OCI-LY1 (cell line): ENCODE measurements at regions not wholly inside any gene's neighbourhood (a gene's known extent, or its start where the extent isn't known, plus 50 kb on each side); places are given as distances from the start of the nearest gene placed in this dataset.

ENCODE experiments used
- H2AFZ ChIP-seq: fragments of 200-600 bp; sonication (generic), shearing (Covaris generic); 2 replicates; pipeline ENCODE4 v1.6.0; 2014; ENCODE audit warnings: antibody characterized with exemption, mild to moderate bottlenecking, low read length
- H3F3A ChIP-seq: fragments of 200-600 bp; sonication (generic), shearing (Covaris generic); 2 replicates; pipeline ENCODE4 v1.6.0; 2014; ENCODE audit warnings: mild to moderate bottlenecking, antibody characterized with exemption, low read length, moderate library complexity; ENCODE audit not compliant: insufficient read depth
- H3K27ac ChIP-seq: fragments of 200-600 bp; sonication (generic); 2 replicates; pipeline ENCODE4 v1.5.1; 2014; ENCODE audit warnings: low read length, mixed run types, mild to moderate bottlenecking, low read depth; ENCODE audit not compliant: poor library complexity, severe bottlenecking
- H3K27me3 ChIP-seq: fragments of 200-600 bp; sonication (generic); 2 replicates; pipeline ENCODE4 v1.6.0; 2014; ENCODE audit warnings: antibody characterized with exemption, mild to moderate bottlenecking, low read length, moderate library complexity; ENCODE audit not compliant: insufficient read depth
- H3K36me3 ChIP-seq: fragments of 200-600 bp; sonication (generic); 2 replicates; pipeline ENCODE4 v1.6.1; 2014; ENCODE audit warnings: mild to moderate bottlenecking, antibody characterized with exemption, low read length, moderate library complexity, mixed read lengths; ENCODE audit not compliant: insufficient read depth
- H3K4me1 ChIP-seq: fragments of 200-600 bp; sonication (generic); 2 replicates; pipeline ENCODE4 v1.5.1; 2014; ENCODE audit warnings: mild to moderate bottlenecking, low read length, moderate library complexity; ENCODE audit not compliant: insufficient read depth, severe bottlenecking
- H3K4me2 ChIP-seq: fragments of 200-600 bp; sonication (generic), shearing (Covaris generic); 2 replicates; pipeline ENCODE4 v1.6.1; 2014; ENCODE audit warnings: low read length
- H3K4me3 ChIP-seq: fragments of 200-600 bp; sonication (generic); 2 replicates; pipeline ENCODE4 v1.5.1; 2014; ENCODE audit warnings: low read length, low read depth, mild to moderate bottlenecking, mixed read lengths; ENCODE audit not compliant: poor library complexity, severe bottlenecking
- H3K79me2 ChIP-seq: fragments of 200-600 bp; shearing (Covaris generic); 2 replicates; pipeline ENCODE4 v1.6.1; 2016; ENCODE audit warnings: mixed run types, low read length, mixed read lengths; ENCODE audit not compliant: insufficient read depth
- H3K9ac ChIP-seq: fragments of 200-600 bp; sonication (generic), shearing (Covaris generic); 2 replicates; pipeline ENCODE4 v1.6.1; 2014; ENCODE audit warnings: mild to moderate bottlenecking, low read length, mixed read lengths
- H3K9me2 ChIP-seq: fragments of 200-600 bp; sonication (generic), shearing (Covaris generic); 2 replicates; pipeline ENCODE4 v1.6.1; 2014; ENCODE audit warnings: low read depth, mild to moderate bottlenecking, low read length, mixed read lengths
- H3K9me3 ChIP-seq: fragments of 200-600 bp; shearing (Covaris generic); 2 replicates; pipeline ENCODE4 v1.6.1; 2014; ENCODE audit warnings: low read length, mixed read lengths
- H4K20me1 ChIP-seq: fragments of 200-600 bp; sonication (generic), shearing (Covaris generic); 2 replicates; pipeline ENCODE4 v1.6.0; 2016; ENCODE audit warnings: mild to moderate bottlenecking, low read length; ENCODE audit not compliant: insufficient read depth
- CTCF ChIP-seq: fragments of 200-600 bp; sonication (generic), shearing (Covaris generic); IDR thresholded peaks from 2 replicates; pipeline ENCODE4 v1.5.1; 2017; ENCODE audit warnings: mild to moderate bottlenecking, antibody characterized with exemption, low read length, moderate library complexity, mixed read lengths
- EZH2 ChIP-seq: fragments of 200-600 bp; sonication (generic), shearing (Covaris generic); IDR thresholded peaks from 2 replicates; pipeline ENCODE4 v1.8.0; 2017; ENCODE audit warnings: borderline replicate concordance, mixed run types, mild to moderate bottlenecking, antibody characterized with exemption, low read length, moderate library complexity, mixed read lengths

- Histone ChIP-seq H3F3A (no peaks in the 10 kb centered on the region), H3K27me3 (no peaks in the 10 kb centered on the region), H3K4me1 (no peaks in the 10 kb centered on the region), H3K9me2 (no peaks in the 10 kb centered on the region), H4K20me1 (no peaks in the 10 kb centered on the region), H3K4me2 (no peak overlapping the region), H3K27ac (no peak overlapping the region), H3K9me3 (no peaks in the 10 kb centered on the region), H2AFZ (no peak overlapping the region), H3K36me3 (no peaks in the 10 kb centered on the region), H3K79me2 (no peaks in the 10 kb centered on the region), H3K4me3 (no peak overlapping the region), H3K9ac (no peak overlapping the region)
- TF ChIP-seq EZH2: no peak
These were observed 87.2 kb downstream of the FAT3 start for GRCh38 chr11:92311616-92312449.

DNA sequence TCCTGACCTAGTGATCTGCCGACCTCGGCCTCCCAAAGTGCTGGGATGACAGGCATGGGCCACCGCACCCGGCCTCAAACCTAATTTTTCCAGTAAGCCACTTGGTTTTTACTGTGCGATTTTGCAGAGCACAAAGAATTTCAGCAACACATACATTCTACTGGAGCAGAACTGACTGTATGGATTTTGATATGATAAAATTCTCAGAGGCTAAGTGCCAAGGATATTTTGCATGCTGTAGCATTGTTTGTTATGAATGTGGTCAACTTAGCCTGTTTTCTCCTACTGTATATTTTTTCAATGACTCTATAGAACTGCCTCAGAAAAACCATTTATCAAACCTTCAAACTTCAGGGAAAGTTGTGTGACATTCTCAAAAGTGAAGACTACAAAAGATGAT, 89.2 kb downstream of the FAT3 start:
- H3K36me3 ChIP-seq: no peaks in the 10 kb centered on the region
- no peak overlapping the region for H2AFZ ChIP-seq
- H3K9me2 ChIP-seq: no peaks in the 10 kb centered on the region
- no peaks in the 10 kb centered on the region for H3K27me3 ChIP-seq
- no peak overlapping the region for H3K27ac ChIP-seq
- H3F3A ChIP-seq: no peaks in the 10 kb centered on the region
- H3K4me1 ChIP-seq: no peaks in the 10 kb centered on the region
- TF ChIP-seq EZH2: no peak
- TF ChIP-seq CTCF: no peak
- H3K4me2 ChIP-seq: no peak overlapping the region
- no peaks in the 10 kb centered on the region for H4K20me1 ChIP-seq
- H3K4me3 ChIP-seq: no peak overlapping the region
- no peak overlapping the region for H3K9ac ChIP-seq
- no peaks in the 10 kb centered on the region for H3K9me3 ChIP-seq
- no peaks in the 10 kb centered on the region for H3K79me2 ChIP-seq

GRCh38 chr11:92314499-92314898, 89.9 kb downstream of the FAT3 start:
- no peak overlapping the region for H3K4me3 ChIP-seq
- no peaks in the 10 kb centered on the region for H3F3A ChIP-seq
- H3K27me3 ChIP-seq: no peaks in the 10 kb centered on the region
- no peak overlapping the region for H3K27ac ChIP-seq
- H2AFZ ChIP-seq: no peak overlapping the region
- H3K9me2 ChIP-seq: no peaks in the 10 kb centered on the region
- H3K4me2 ChIP-seq: no peak overlapping the region
- no peaks in the 10 kb centered on the region for H3K79me2 ChIP-seq
- H4K20me1 ChIP-seq: no peaks in the 10 kb centered on the region
- no peak overlapping the region for H3K9ac ChIP-seq
- H3K4me1 ChIP-seq: no peaks in the 10 kb centered on the region
- no peak for TF ChIP-seq EZH2
- TF ChIP-seq CTCF: no peak
- no peaks in the 10 kb centered on the region for H3K9me3 ChIP-seq
- H3K36me3 ChIP-seq: no peaks in the 10 kb centered on the region
